Panc1 (cell line): ENCODE measurements at regions not wholly inside any gene's neighbourhood (a gene's known extent, or its start where the extent isn't known, plus 50 kb on each side); places are given as distances from the start of the nearest gene placed in this dataset.

ENCODE experiments used
- ATAC-seq: fragments of 200-7000 bp; cut with Tn5 transposase; 2 replicates; pipeline ENCODE4 v1.9.1; 2020; ENCODE audit warnings: mild to moderate bottlenecking, moderate library complexity
- BruUV-seq: library from RNA; stranded (reverse); fragments of 400-500 nt; replicated peaks from 2 replicates; lab custom pipeline; 2021; lab: Mats Ljungman, UMichigan
- CTCF ChIA-PET: fragments of 300-600 bp; sonication (Branson Sonifier 250); formaldehyde crosslinking; loops from one replicate; lab custom pipeline; 2022; ENCODE audit warnings: antibody characterized with exemption; lab: Charles Lee
- POLR2A ChIA-PET: fragments of 300-600 bp; sonication (Branson Sonifier 250); formaldehyde crosslinking; loops from one replicate; lab custom pipeline; 2022; ENCODE audit warnings: antibody characterized with exemption; lab: Charles Lee
- DNase-seq: peaks from one replicate; pipeline ENCODE4 v3.0.0-alpha.2; 2010; ENCODE audit warnings: low read depth, low spot score
- H3K27ac ChIP-seq: 2 replicates; pipeline ENCODE4 v1.5.1; 2011; ENCODE audit warnings: mild to moderate bottlenecking, low read length, inconsistent platforms
- H3K27me3 ChIP-seq: fragments of 200-500 bp; sonication (Bioruptor generic); 2 replicates; pipeline ENCODE4 v1.6.0; 2014; ENCODE audit warnings: low read length, inconsistent platforms; ENCODE audit not compliant: control insufficient read depth, insufficient read depth
- H3K36me3 ChIP-seq: fragments of 200-500 bp; sonication (Bioruptor generic); 2 replicates; pipeline ENCODE4 v1.5.1; 2014; ENCODE audit warnings: inconsistent platforms, mild to moderate bottlenecking, low read length, moderate library complexity; ENCODE audit not compliant: control insufficient read depth, insufficient read depth
- H3K4me1 ChIP-seq: 2 replicates; pipeline ENCODE4 v1.5.1; 2011; ENCODE audit warnings: inconsistent platforms, mild to moderate bottlenecking, low read length, moderate library complexity; ENCODE audit not compliant: control insufficient read depth, insufficient read depth
- H3K4me3 ChIP-seq, 2 experiments: 2 replicates each; pipeline ENCODE4 v1.5.1; 2011 to 2012; ENCODE audit warnings: low read depth in 2 of 2, low read length in 2 of 2, mild to moderate bottlenecking in 2 of 2, inconsistent platforms in 1 of 2, moderate library complexity in 1 of 2
- H3K9me3 ChIP-seq: fragments of 200-500 bp; sonication (Bioruptor generic); 2 replicates; pipeline ENCODE4 v1.5.1; 2014; ENCODE audit warnings: low read depth, mild to moderate bottlenecking, inconsistent platforms, low read length, moderate library complexity; ENCODE audit not compliant: control insufficient read depth, insufficient read depth
- POLR2AphosphoS5 ChIP-seq: IDR thresholded peaks from 2 replicates; pipeline ENCODE4 v1.6.1; 2012; ENCODE audit warnings: mild to moderate bottlenecking, low read depth, low read length, moderate library complexity
- SIN3A ChIP-seq: IDR thresholded peaks from 2 replicates; pipeline ENCODE4 v1.6.1; 2012; ENCODE audit warnings: low read depth, mild to moderate bottlenecking, low read length, moderate library complexity, borderline replicate concordance; ENCODE audit not compliant: insufficient read depth
- TCF7L2 ChIP-seq: IDR thresholded peaks from 2 replicates; pipeline ENCODE4 v1.6.1; 2011; ENCODE audit warnings: mild to moderate bottlenecking, low read depth, low read length, inconsistent platforms
- in situ Hi-C: cut with HindIII; loops from 2 replicates; pipeline ENCODE4 v1.10.0; 2016; ENCODE audit warnings: low sequenced_read_pairs, low pct_unique_long_range_greater_than_20kb
- intact Hi-C: fragments of 100-400 bp; cut with micrococcal nuclease; formaldehyde crosslinking; loops from one replicate; pipeline ENCODE4 v1.10.0; 2022; ENCODE audit not compliant: unreplicated experiment
- TF ChIP-seq, protein P1 (sequence below), 2 experiments: IDR thresholded peaks; 2 replicates each; pipeline ENCODE4 v1.6.1; 2011 to 2012; ENCODE audit warnings: low read depth in 2 of 2, control low read depth in 1 of 2, low read length in 1 of 2, mild to moderate bottlenecking in 1 of 2, moderate library complexity in 1 of 2; ENCODE audit not compliant: insufficient read depth in 1 of 2
- TF ChIP-seq, protein P2 (sequence below): fragments of 450-650 bp; IDR thresholded peaks from 2 replicates; pipeline ENCODE4 v1.5.1; 2017; ENCODE audit warnings: mild to moderate bottlenecking

DNA sequence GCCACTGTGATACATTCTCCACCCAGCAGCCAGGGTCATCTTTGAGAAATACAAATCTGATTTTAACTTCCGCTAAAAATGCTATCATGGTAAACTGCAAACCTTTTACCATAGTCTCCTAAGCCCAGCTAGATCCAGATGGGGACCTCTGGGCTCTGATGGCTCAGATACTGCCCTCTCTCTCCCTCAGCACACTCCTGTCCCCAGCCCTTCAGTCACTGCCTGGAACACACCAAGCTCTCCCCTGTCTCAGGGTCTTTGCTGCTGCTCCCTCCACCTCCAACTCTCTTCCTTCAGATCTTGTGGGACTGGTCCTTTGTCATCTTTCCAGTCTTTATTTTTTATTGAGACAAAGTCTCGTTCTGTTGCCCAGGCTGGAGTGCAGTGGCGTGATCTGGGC, 65.1 kb downstream of the SPRY4 start:
- Histone ChIP-seq H3K27me3 (no peaks in the 10 kb centered on the region), H3K4me1 (no peaks in the 10 kb centered on the region), H3K27ac (no peak overlapping the region), H3K4me3 (no peak overlapping the region), H3K36me3 (no peaks in the 10 kb centered on the region), H3K9me3 (no peaks in the 10 kb centered on the region)
- ATAC-seq (no peak), DNase-seq (no peak)
- intact Hi-C loops (no loop called here), in situ Hi-C loops (no loop called here)
- ChIA-PET CTCF (no interaction called here), POLR2A (no interaction called here)
- TF ChIP-seq, protein P1, sequence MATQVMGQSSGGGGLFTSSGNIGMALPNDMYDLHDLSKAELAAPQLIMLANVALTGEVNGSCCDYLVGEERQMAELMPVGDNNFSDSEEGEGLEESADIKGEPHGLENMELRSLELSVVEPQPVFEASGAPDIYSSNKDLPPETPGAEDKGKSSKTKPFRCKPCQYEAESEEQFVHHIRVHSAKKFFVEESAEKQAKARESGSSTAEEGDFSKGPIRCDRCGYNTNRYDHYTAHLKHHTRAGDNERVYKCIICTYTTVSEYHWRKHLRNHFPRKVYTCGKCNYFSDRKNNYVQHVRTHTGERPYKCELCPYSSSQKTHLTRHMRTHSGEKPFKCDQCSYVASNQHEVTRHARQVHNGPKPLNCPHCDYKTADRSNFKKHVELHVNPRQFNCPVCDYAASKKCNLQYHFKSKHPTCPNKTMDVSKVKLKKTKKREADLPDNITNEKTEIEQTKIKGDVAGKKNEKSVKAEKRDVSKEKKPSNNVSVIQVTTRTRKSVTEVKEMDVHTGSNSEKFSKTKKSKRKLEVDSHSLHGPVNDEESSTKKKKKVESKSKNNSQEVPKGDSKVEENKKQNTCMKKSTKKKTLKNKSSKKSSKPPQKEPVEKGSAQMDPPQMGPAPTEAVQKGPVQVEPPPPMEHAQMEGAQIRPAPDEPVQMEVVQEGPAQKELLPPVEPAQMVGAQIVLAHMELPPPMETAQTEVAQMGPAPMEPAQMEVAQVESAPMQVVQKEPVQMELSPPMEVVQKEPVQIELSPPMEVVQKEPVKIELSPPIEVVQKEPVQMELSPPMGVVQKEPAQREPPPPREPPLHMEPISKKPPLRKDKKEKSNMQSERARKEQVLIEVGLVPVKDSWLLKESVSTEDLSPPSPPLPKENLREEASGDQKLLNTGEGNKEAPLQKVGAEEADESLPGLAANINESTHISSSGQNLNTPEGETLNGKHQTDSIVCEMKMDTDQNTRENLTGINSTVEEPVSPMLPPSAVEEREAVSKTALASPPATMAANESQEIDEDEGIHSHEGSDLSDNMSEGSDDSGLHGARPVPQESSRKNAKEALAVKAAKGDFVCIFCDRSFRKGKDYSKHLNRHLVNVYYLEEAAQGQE (IDR thresholded peaks at IDR 0.05; ENCODE audit: insufficient read depth in 1 of 2, low read depth in 2 of 2, low read length in 1 of 2), result no peak
- no peak for TF ChIP-seq TCF7L2
- no peak for TF ChIP-seq POLR2AphosphoS5
- no peak for TF ChIP-seq SIN3A
- TF ChIP-seq, protein P2, sequence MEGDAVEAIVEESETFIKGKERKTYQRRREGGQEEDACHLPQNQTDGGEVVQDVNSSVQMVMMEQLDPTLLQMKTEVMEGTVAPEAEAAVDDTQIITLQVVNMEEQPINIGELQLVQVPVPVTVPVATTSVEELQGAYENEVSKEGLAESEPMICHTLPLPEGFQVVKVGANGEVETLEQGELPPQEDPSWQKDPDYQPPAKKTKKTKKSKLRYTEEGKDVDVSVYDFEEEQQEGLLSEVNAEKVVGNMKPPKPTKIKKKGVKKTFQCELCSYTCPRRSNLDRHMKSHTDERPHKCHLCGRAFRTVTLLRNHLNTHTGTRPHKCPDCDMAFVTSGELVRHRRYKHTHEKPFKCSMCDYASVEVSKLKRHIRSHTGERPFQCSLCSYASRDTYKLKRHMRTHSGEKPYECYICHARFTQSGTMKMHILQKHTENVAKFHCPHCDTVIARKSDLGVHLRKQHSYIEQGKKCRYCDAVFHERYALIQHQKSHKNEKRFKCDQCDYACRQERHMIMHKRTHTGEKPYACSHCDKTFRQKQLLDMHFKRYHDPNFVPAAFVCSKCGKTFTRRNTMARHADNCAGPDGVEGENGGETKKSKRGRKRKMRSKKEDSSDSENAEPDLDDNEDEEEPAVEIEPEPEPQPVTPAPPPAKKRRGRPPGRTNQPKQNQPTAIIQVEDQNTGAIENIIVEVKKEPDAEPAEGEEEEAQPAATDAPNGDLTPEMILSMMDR, result no peak
- BruUV-seq, result no TSS peak

DNA sequence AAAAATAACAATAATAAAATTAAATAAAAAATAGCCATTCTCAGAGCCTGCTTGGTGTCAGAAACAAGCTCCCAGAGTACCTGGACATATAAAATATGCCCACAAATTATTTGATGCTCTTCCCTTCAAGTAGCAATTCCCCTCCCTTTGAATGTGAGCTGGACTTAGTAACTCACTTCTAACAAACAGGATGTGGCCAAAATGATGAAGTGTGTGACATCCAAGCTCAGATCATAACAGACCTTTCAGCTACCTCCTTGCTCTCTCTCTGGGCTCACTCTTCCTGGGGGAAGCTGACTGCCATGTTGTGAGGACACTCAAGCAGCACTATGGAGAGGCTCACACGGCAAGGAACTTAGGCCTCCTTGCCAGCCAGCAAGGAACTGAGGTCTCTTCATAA, 69.0 kb downstream of the SPRY4 start:
- no peaks in the 10 kb centered on the region for H3K27me3 ChIP-seq
- DNase-seq (no peak), ATAC-seq (no peak)
- H3K9me3 ChIP-seq, result no peaks in the 10 kb centered on the region
- ChIA-PET CTCF (no interaction called here), POLR2A (no interaction called here)
- no peak overlapping the region for H3K4me3 ChIP-seq
- TF ChIP-seq POLR2AphosphoS5 (no peak), SIN3A (no peak), TCF7L2 (no peak)
- TF ChIP-seq, protein P1 (IDR thresholded peaks at IDR 0.05; ENCODE audit: insufficient read depth in 1 of 2, low read depth in 2 of 2, low read length in 1 of 2), result no peak
- TF ChIP-seq, protein P2, result no peak
- no peak overlapping the region for H3K27ac ChIP-seq
- in situ Hi-C loops (no loop called here), intact Hi-C loops (no loop called here)
- no peaks in the 10 kb centered on the region for H3K4me1 ChIP-seq
- H3K36me3 ChIP-seq, result no peaks in the 10 kb centered on the region
- no TSS peak for BruUV-seq
